AG04449 (cell line): ENCODE measurements at regions not wholly inside any gene's neighbourhood (a gene's known extent, or its start where the extent isn't known, plus 50 kb on each side); places are given as distances from the start of the nearest gene placed in this dataset.

Experiments
- CTCF ChIA-PET: fragments of 350-600 bp; formaldehyde crosslinking; extraction: SDS; loops from one replicate; lab custom pipeline; 2021; ENCODE audit warnings: antibody characterized with exemption; lab: Yijun Ruan, JAX
- POLR2A ChIA-PET: fragments of 400-600, 350-600 bp; formaldehyde crosslinking; extraction: SDS; loops from one replicate; lab custom pipeline; 2020; ENCODE audit warnings: antibody characterized with exemption, inconsistent platforms; lab: Yijun Ruan, JAX
- DNase-seq: peaks from one replicate; pipeline ENCODE4 v3.0.0-alpha.2; 2010; ENCODE audit warnings: low read depth, low spot score
- H3K4me3 ChIP-seq: 2 replicates; pipeline ENCODE4 v1.5.1; 2011; ENCODE audit warnings: low read depth, mild to moderate bottlenecking, control low read depth, low read length
- TF ChIP-seq, protein P1 (sequence below): IDR thresholded peaks from one replicate; pipeline ENCODE4 v1.5.1; 2011; ENCODE audit warnings: mild to moderate bottlenecking, moderate library complexity, low read length, control low read depth, inconsistent platforms; ENCODE audit not compliant: insufficient read depth; ENCODE audit errors: missing control alignments

DNA sequence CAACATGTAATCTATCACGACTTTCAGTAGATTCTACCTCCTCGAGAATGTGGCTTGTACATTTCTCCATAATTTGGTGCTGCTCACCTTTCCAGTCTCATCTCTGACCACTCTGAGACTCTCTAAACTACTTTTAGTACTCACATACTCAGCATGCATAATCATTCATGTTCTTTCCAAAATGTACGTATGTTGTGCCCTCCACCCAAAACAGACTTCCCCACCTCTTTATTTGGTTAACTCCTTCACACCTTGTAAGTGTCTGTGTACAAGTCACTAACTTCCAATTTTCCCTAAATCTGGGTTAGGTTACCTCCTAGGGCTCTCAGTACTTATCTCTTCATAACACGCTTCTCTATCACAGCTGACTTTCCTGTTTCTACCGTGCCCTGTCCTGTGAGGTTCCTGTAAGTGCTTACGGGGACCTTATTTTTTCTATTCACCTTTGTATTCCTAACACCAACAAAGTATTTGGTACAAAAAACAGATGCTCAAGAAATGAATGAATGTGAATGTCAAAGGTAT is 186.2 kb upstream of the MKLN1 start:
- ChIA-PET POLR2A (no interaction called here), CTCF (no interaction called here)
- TF ChIP-seq, protein P1, sequence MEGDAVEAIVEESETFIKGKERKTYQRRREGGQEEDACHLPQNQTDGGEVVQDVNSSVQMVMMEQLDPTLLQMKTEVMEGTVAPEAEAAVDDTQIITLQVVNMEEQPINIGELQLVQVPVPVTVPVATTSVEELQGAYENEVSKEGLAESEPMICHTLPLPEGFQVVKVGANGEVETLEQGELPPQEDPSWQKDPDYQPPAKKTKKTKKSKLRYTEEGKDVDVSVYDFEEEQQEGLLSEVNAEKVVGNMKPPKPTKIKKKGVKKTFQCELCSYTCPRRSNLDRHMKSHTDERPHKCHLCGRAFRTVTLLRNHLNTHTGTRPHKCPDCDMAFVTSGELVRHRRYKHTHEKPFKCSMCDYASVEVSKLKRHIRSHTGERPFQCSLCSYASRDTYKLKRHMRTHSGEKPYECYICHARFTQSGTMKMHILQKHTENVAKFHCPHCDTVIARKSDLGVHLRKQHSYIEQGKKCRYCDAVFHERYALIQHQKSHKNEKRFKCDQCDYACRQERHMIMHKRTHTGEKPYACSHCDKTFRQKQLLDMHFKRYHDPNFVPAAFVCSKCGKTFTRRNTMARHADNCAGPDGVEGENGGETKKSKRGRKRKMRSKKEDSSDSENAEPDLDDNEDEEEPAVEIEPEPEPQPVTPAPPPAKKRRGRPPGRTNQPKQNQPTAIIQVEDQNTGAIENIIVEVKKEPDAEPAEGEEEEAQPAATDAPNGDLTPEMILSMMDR = no peak
- no peak overlapping the region for H3K4me3 ChIP-seq
- no peak for DNase-seq

DNA sequence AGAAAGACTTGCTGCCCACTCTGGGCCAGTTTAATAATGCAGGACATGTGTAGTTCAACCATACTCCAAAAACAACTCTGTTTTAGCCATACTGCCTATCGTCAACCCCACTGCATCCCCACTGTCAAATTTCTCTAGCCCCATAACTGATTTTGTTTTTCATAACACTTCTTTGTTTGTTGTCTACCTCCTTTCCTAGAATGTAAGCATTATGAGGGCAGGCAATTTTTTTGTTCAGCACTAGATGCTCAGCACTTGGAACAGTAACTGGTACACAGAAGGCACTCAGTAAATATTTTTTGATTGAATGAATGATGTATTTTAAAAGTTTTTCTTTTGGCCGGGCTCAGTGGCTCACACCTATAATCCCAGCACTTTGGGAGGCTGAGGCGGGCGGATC is 183.8 kb upstream of the MKLN1 start:
- POLR2A ChIA-PET = no interaction called here

DNA sequence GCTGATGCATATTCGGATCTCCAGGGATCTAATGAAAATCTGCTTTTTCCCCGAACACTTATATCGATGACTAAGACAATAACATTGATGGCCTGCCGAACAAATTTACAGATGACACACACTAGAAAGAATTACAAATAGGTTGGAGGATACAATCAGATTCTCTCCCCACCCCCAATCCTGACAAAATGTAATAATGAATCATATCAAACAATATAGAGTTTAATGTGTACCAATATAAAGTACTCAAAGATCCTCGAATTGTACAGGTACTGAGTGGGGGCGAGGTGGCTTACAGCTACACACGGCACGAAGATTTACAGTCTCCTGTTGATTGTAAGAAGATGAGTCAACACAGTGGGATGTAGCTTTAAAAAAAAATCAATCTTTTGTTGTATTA is 182.7 kb upstream of the MKLN1 start:
- CTCF ChIA-PET = no interaction called here
- DNase-seq = no peak
- POLR2A ChIA-PET = no interaction called here
- TF ChIP-seq, protein P1 = no peak
- no peak overlapping the region for H3K4me3 ChIP-seq

More for the DNA sequence above, 183.8 kb upstream of the MKLN1 start:
- no peak for DNase-seq
- TF ChIP-seq, protein P1 = no peak
- CTCF ChIA-PET = no interaction called here
- no peak overlapping the region for H3K4me3 ChIP-seq

DNA sequence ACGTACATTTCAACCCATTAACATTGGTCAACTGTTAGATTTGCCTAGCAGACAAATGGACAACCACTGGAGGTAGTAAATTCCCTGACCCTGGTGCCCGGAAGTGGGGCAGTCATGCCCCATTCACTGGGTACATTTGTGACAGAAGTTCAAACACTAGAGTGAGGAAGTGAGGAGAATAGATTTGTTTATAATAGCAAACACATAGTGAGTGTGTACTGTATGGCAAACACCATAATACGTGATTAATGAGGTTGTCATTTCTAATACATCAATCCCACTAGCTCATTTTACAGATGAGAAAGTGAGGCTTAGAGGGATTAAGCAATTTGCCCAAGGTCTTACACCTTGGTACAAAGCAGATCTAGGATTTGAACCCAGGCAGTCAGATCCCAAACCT is 181.9 kb upstream of the MKLN1 start:
- no peak for DNase-seq
- ChIA-PET CTCF (no interaction called here), POLR2A (no interaction called here)
- TF ChIP-seq, protein P1 = no peak
- H3K4me3 ChIP-seq = no peak overlapping the region

DNA sequence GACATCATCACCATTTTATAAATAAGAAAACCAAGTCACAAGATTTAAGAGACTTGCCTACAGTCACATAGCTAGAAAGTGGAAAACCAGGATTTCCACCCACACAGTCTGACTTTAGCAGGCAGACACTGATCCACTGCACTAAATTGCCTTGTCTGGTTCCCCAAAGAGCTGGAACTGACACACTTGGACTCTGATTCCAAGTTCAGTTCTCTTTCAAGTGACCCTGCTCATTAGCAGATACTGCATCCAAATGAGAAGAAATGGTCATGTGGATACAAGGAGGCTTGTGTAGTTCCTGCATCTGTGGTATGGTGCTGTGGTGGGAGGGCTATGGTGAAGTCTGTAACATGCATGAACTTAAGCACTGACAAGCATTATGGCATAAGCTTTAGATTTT is 180.1 kb upstream of the MKLN1 start:
- POLR2A ChIA-PET = no interaction called here
- TF ChIP-seq, protein P1 = no peak
- DNase-seq = no peak
- H3K4me3 ChIP-seq = no peak overlapping the region
- CTCF ChIA-PET = interaction anchor here (1.2 to 2.4 kb wide), 2 partner anchors 10 to 79 kb away, joined by 3 to 7 read pairs; no protein-coding TSS in a partner anchor

DNA sequence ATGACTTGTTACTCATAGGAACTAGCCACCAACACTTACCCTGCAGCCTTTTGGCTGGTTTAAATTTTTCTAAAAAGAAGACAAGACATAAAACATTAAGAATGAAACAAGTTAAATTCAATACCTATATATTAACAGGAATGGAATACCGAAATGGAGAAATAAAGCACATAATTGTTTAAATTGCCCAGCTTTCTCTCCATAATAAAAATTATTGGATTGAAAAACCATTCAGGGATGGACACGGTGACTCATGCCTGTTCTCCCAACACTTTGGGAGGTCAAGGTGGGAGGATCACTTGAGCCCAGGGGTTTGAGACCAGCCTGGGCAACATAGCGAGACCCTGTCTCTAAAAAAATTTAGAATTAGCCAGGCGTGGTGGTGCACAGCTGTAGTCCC is 179.4 kb upstream of the MKLN1 start:
- H3K4me3 ChIP-seq = no peak overlapping the region
- DNase-seq = no peak
- TF ChIP-seq, protein P1 = no peak
- ChIA-PET POLR2A (no interaction called here), CTCF (interaction anchor here (2.4 kb wide), 1 partner anchor 9 kb away, joined by 7 read pairs; no protein-coding TSS in a partner anchor)
